DND-41 (cell line): ENCODE measurements at regions not wholly inside any gene's neighbourhood (a gene's known extent, or its start where the extent isn't known, plus 50 kb on each side); places are given as distances from the start of the nearest gene placed in this dataset.

ENCODE experiments used
- ATAC-seq: fragments of 200-7000 bp; cut with Tn5 transposase; 3 replicates; pipeline ENCODE4 v1.9.1; 2021; ENCODE audit warnings: low read depth; ENCODE audit not compliant: insufficient read depth
- DNase-seq: peaks from one replicate; pipeline ENCODE4 v3.0.0-alpha.2; 2020
- H2AFZ ChIP-seq: 2 replicates; pipeline ENCODE4 v1.6.0; 2012; ENCODE audit warnings: low read depth, low read length
- H3K27ac ChIP-seq: 2 replicates; pipeline ENCODE4 v1.5.1; 2012; ENCODE audit warnings: low read length, inconsistent platforms
- H3K27me3 ChIP-seq: fragments of 200-600 bp; sonication (generic); 2 replicates; pipeline ENCODE4 v1.6.0; 2012; ENCODE audit warnings: low read length, mild to moderate bottlenecking, inconsistent platforms; ENCODE audit not compliant: insufficient read depth, poor library complexity
- H3K36me3 ChIP-seq: 2 replicates; pipeline ENCODE4 v1.5.1; 2012; ENCODE audit warnings: low read length, inconsistent platforms; ENCODE audit not compliant: insufficient read depth
- H3K4me1 ChIP-seq: 2 replicates; pipeline ENCODE4 v1.5.1; 2012; ENCODE audit warnings: mild to moderate bottlenecking, low read length; ENCODE audit not compliant: insufficient read depth
- H3K4me2 ChIP-seq: 2 replicates; pipeline ENCODE4 v1.6.0; 2012; ENCODE audit warnings: mild to moderate bottlenecking, moderate library complexity, low read length, inconsistent platforms; ENCODE audit not compliant: insufficient read depth
- H3K4me3 ChIP-seq, 2 experiments: fragments of 200-600 bp in 1 of 2; shearing (Covaris generic) in 1 of 2; 2 replicates each; pipeline ENCODE4 v1.5.1; 2012 to 2016; ENCODE audit warnings: inconsistent platforms in 2 of 2, low read length in 2 of 2, mild to moderate bottlenecking in 2 of 2, low read depth in 1 of 2, moderate library complexity in 1 of 2
- H3K79me2 ChIP-seq: 2 replicates; pipeline ENCODE4 v1.6.0; 2012; ENCODE audit warnings: low read length, inconsistent platforms; ENCODE audit not compliant: insufficient read depth
- H3K9ac ChIP-seq: 2 replicates; pipeline ENCODE4 v1.6.0; 2012; ENCODE audit warnings: low read depth, mild to moderate bottlenecking, inconsistent platforms, low read length, moderate library complexity
- H3K9me3 ChIP-seq: 2 replicates; pipeline ENCODE4 v1.5.1; 2012; ENCODE audit warnings: low read length, moderate library complexity, mild to moderate bottlenecking, inconsistent platforms; ENCODE audit not compliant: insufficient read depth, severe bottlenecking
- H4K20me1 ChIP-seq: 2 replicates; pipeline ENCODE4 v1.6.0; 2012; ENCODE audit warnings: low read length; ENCODE audit not compliant: insufficient read depth
- CTCF ChIP-seq: IDR thresholded peaks from 2 replicates; pipeline ENCODE4 v1.5.1; 2012; ENCODE audit warnings: borderline replicate concordance, low read length, moderate library complexity, mild to moderate bottlenecking; ENCODE audit not compliant: poor library complexity, severe bottlenecking; ENCODE audit errors: extremely low read depth
- EZH2 ChIP-seq: IDR thresholded peaks from 3 replicates; pipeline ENCODE4 v1.6.1; 2012; ENCODE audit warnings: borderline replicate concordance, low read depth, mild to moderate bottlenecking, moderate library complexity, low read length, inconsistent platforms; ENCODE audit not compliant: severe bottlenecking

GRCh38 chr1:181951213-181951612 lies 110.3 kb downstream of the ZNF648 start:
- no peak overlapping the region for H3K4me3 ChIP-seq
- DNase-seq, result no peak
- H3K27me3 ChIP-seq, result no peaks in the 10 kb centered on the region
- TF ChIP-seq CTCF (no peak), EZH2 (no peak)
- H4K20me1 ChIP-seq, result no peaks in the 10 kb centered on the region
- H3K36me3 ChIP-seq, result no peaks in the 10 kb centered on the region
- H3K9me3 ChIP-seq, result peaks cover 10% of the 10 kb centered on the region
- H3K4me2 ChIP-seq, result no peak overlapping the region
- no peak overlapping the region for H3K27ac ChIP-seq
- no peak for ATAC-seq
- H3K79me2 ChIP-seq, result no peaks in the 10 kb centered on the region
- no peak overlapping the region for H2AFZ ChIP-seq
- no peak overlapping the region for H3K9ac ChIP-seq
- H3K4me1 ChIP-seq, result peaks cover 14% of the 10 kb centered on the region

- no peak overlapping the region for H3K9ac ChIP-seq
- no peak overlapping the region for H3K27ac ChIP-seq
- H3K4me1 ChIP-seq, result peaks cover 14% of the 10 kb centered on the region
- TF ChIP-seq EZH2 (no peak), CTCF (no peak)
- ATAC-seq (peak; percentile 78), DNase-seq (peak; percentile 37)
- H4K20me1 ChIP-seq, result no peaks in the 10 kb centered on the region
- peaks cover 10% of the 10 kb centered on the region for H3K9me3 ChIP-seq
- no peak overlapping the region for H3K4me2 ChIP-seq
- no peaks in the 10 kb centered on the region for H3K79me2 ChIP-seq
- no peaks in the 10 kb centered on the region for H3K27me3 ChIP-seq
- no peak overlapping the region for H2AFZ ChIP-seq
- no peak overlapping the region for H3K4me3 ChIP-seq
- no peaks in the 10 kb centered on the region for H3K36me3 ChIP-seq
Measured at GRCh38 chr1:181949500-181949899, 112.0 kb downstream of the ZNF648 start.

- H3K36me3 ChIP-seq, result no peaks in the 10 kb centered on the region
- no peak overlapping the region for H3K4me2 ChIP-seq
- H3K9me3 ChIP-seq, result peaks cover 10% of the 10 kb centered on the region
- no peak for ATAC-seq
- peaks cover 14% of the 10 kb centered on the region for H3K4me1 ChIP-seq
- no peak overlapping the region for H2AFZ ChIP-seq
- TF ChIP-seq EZH2 (no peak), CTCF (no peak)
- H3K4me3 ChIP-seq, result no peak overlapping the region
- H3K9ac ChIP-seq, result no peak overlapping the region
- no peaks in the 10 kb centered on the region for H4K20me1 ChIP-seq
- no peaks in the 10 kb centered on the region for H3K27me3 ChIP-seq
- no peak for DNase-seq
- H3K27ac ChIP-seq, result no peak overlapping the region
- no peaks in the 10 kb centered on the region for H3K79me2 ChIP-seq
Measured at GRCh38 chr1:181948372-181948771, 113.1 kb downstream of the ZNF648 start.

GRCh38 chr1:181947441-181947840 lies 114.1 kb downstream of the ZNF648 start:
- ATAC-seq, result no peak
- Histone ChIP-seq H3K4me1 (peaks cover 14% of the 10 kb centered on the region), H3K9me3 (peaks cover 10% of the 10 kb centered on the region), H3K27ac (no peak overlapping the region), H3K4me3 (no peak overlapping the region), H2AFZ (no peak overlapping the region), H3K9ac (no peak overlapping the region), H3K36me3 (no peaks in the 10 kb centered on the region), H4K20me1 (no peaks in the 10 kb centered on the region), H3K27me3 (no peaks in the 10 kb centered on the region), H3K79me2 (no peaks in the 10 kb centered on the region), H3K4me2 (no peak overlapping the region)
- DNase-seq, result no peak
- TF ChIP-seq CTCF (no peak), EZH2 (no peak)
